GM21367 (cell line): ENCODE measurements at regions not wholly inside any gene's neighbourhood (a gene's known extent, or its start where the extent isn't known, plus 50 kb on each side); places are given as distances from the start of the nearest gene placed in this dataset.
"Not testable (repeated sequence)": the region's sequence is repeated elsewhere in the genome, so short reads cannot be mapped to it uniquely, and the experiment has no call there.

ENCODE experiments used
- ATAC-seq: cut with Tn5 transposase; IDR thresholded peaks from one replicate; pipeline ENCODE4 v1.9.1; 2021; ENCODE audit not compliant: unreplicated experiment

GRCh38 chr15:75100679-75101078 lies 77.3 kb downstream of the PPCDC start:
- ATAC-seq: no peak

GRCh38 chr15:75104804-75105557 lies 81.6 kb downstream of the PPCDC start:
- peak; percentile 42 for ATAC-seq

GRCh38 chr15:75107516-75107907 lies 84.1 kb downstream of the PPCDC start:
- ATAC-seq: no peak

- peak; percentile 31 for ATAC-seq
Measured at GRCh38 chr15:75107908-75108838, 84.8 kb downstream of the PPCDC start.

GRCh38 chr15:75109021-75109735 lies 85.8 kb downstream of the PPCDC start:
- no peak for ATAC-seq

GRCh38 chr15:75109736-75110130 lies 86.3 kb downstream of the PPCDC start:
- no peak for ATAC-seq

GRCh38 chr15:75112278-75112847 lies 89.0 kb downstream of the PPCDC start:
- ATAC-seq: no peak

GRCh38 chr15:75112848-75113492 lies 88.7 kb upstream of the C15orf39 start:
- peak; percentile 44 for ATAC-seq

GRCh38 chr15:75114327-75114726 lies 87.4 kb upstream of the C15orf39 start:
- ATAC-seq: no peak

- ATAC-seq: no peak
Measured at GRCh38 chr15:75114796-75115195, 86.9 kb upstream of the C15orf39 start.

- not testable (repeated sequence) for ATAC-seq
Measured at GRCh38 chr15:75115411-75115913, 86.2 kb upstream of the C15orf39 start.

- ATAC-seq: not testable (repeated sequence)
Measured at GRCh38 chr15:75116143-75116542, 85.5 kb upstream of the C15orf39 start.

- no peak for ATAC-seq
Measured at GRCh38 chr15:75117993-75118392, 83.7 kb upstream of the C15orf39 start.

- not testable (repeated sequence) for ATAC-seq
Measured at GRCh38 chr15:75119312-75119711, 82.4 kb upstream of the C15orf39 start.

- no peak for ATAC-seq
Measured at GRCh38 chr15:75121491-75121890, 80.2 kb upstream of the C15orf39 start.

- no peak for ATAC-seq
Measured at GRCh38 chr15:75123395-75123794, 78.3 kb upstream of the C15orf39 start.

- not testable (repeated sequence) for ATAC-seq
Measured at GRCh38 chr15:75124278-75124677, 77.4 kb upstream of the C15orf39 start.

GRCh38 chr15:75125935-75126334 lies 75.7 kb upstream of the C15orf39 start:
- no peak for ATAC-seq

GRCh38 chr15:75126864-75127580 lies 74.7 kb upstream of the C15orf39 start:
- ATAC-seq: no peak

GRCh38 chr15:75129788-75130187 lies 71.9 kb upstream of the C15orf39 start:
- no peak for ATAC-seq
